ENCODE measurements at regions not wholly inside any gene's neighbourhood (a gene's known extent, or its start where the extent isn't known, plus 50 kb on each side); places are given as distances from the start of the nearest gene placed in this dataset.

GRCh38 chr17:79332011-79332554, 257.5 kb downstream of the ENGASE start:
- no peaks in the 10 kb centered on the region for H3K36me3 ChIP-seq (ENCODE audit: insufficient read depth, low read length)
- no peak overlapping the region for H3K4me2 ChIP-seq (ENCODE audit: low read length)
- H3F3A ChIP-seq (ENCODE audit: insufficient read depth, low read length, poor library complexity, severe bottlenecking) = no peaks in the 10 kb centered on the region
- H3K79me2 ChIP-seq (replicated peaks; ENCODE audit: insufficient read depth, low read length) = no peaks in the 10 kb centered on the region
- TF ChIP-seq EP300 (conservative IDR thresholded peaks at IDR 0.05; ENCODE audit: poor library complexity, severe bottlenecking) = no peak
- TF ChIP-seq CTCF (IDR thresholded peaks at IDR 0.05; ENCODE audit: poor library complexity, severe bottlenecking) = no peak
- TF ChIP-seq REST (IDR thresholded peaks at IDR 0.05; ENCODE audit: borderline replicate concordance) = no peak
- no peak for TF ChIP-seq RAD21 (conservative IDR thresholded peaks at IDR 0.05)
- no peak for TF ChIP-seq TAF1 (IDR thresholded peaks at IDR 0.05; ENCODE audit: low read depth)
- TF ChIP-seq EZH2 (IDR thresholded peaks at IDR 0.05; ENCODE audit: borderline replicate concordance, insufficient read depth, low read length, poor library complexity, severe bottlenecking) = no peak
- no peak for TF ChIP-seq SMC3 (conservative IDR thresholded peaks at IDR 0.05; ENCODE audit: poor library complexity)
- TF ChIP-seq POLR2AphosphoS5 (IDR thresholded peaks at IDR 0.05) = no peak
- no peak for TF ChIP-seq MXI1 (conservative IDR thresholded peaks at IDR 0.05; ENCODE audit: poor library complexity, severe bottlenecking)
- H2AFZ ChIP-seq (ENCODE audit: low read depth, low read length) = no peak overlapping the region
- H3K9ac ChIP-seq (ENCODE audit: low read length) = no peak overlapping the region
- no peak overlapping the region for H3K27ac ChIP-seq (ENCODE audit: low read length)
- no peaks in the 10 kb centered on the region for H4K20me1 ChIP-seq (ENCODE audit: insufficient read depth)
- no peak overlapping the region for H3K4me3 ChIP-seq (ENCODE audit: low read length)
- no peaks in the 10 kb centered on the region for H3K27me3 ChIP-seq (ENCODE audit: insufficient read depth, low read depth, low read length)
- no peaks in the 10 kb centered on the region for H3K9me3 ChIP-seq (ENCODE audit: low read length)
- H3K9me2 ChIP-seq (ENCODE audit: insufficient read depth, low read length) = no peaks in the 10 kb centered on the region

GRCh38 chr17:79331492-79331891, 256.9 kb downstream of the ENGASE start:
- TF ChIP-seq MXI1 (conservative IDR thresholded peaks at IDR 0.05; ENCODE audit: poor library complexity, severe bottlenecking) (no peak), SMC3 (conservative IDR thresholded peaks at IDR 0.05; ENCODE audit: poor library complexity) (no peak), EP300 (conservative IDR thresholded peaks at IDR 0.05; ENCODE audit: poor library complexity, severe bottlenecking) (no peak)
- H2AFZ ChIP-seq (ENCODE audit: low read depth, low read length) = no peak overlapping the region
- H3K27ac ChIP-seq (ENCODE audit: low read length) = no peak overlapping the region
- no peaks in the 10 kb centered on the region for H3K27me3 ChIP-seq (ENCODE audit: insufficient read depth, low read depth, low read length)
- no peaks in the 10 kb centered on the region for H3F3A ChIP-seq (ENCODE audit: insufficient read depth, low read length, poor library complexity, severe bottlenecking)
- no peak overlapping the region for H3K4me3 ChIP-seq (ENCODE audit: low read length)
- no peaks in the 10 kb centered on the region for H3K36me3 ChIP-seq (ENCODE audit: insufficient read depth, low read length)
- H4K20me1 ChIP-seq (ENCODE audit: insufficient read depth) = no peaks in the 10 kb centered on the region
- H3K9ac ChIP-seq (ENCODE audit: low read length) = no peak overlapping the region
- H3K79me2 ChIP-seq (replicated peaks; ENCODE audit: insufficient read depth, low read length) = no peaks in the 10 kb centered on the region
- no peaks in the 10 kb centered on the region for H3K9me2 ChIP-seq (ENCODE audit: insufficient read depth, low read length)
- no peaks in the 10 kb centered on the region for H3K9me3 ChIP-seq (ENCODE audit: low read length)
- H3K4me2 ChIP-seq (ENCODE audit: low read length) = no peak overlapping the region

Measured in neural cell (in vitro differentiated cells).